GM19328 (cell line): ENCODE measurements at regions not wholly inside any gene's neighbourhood (a gene's known extent, or its start where the extent isn't known, plus 50 kb on each side); places are given as distances from the start of the nearest gene placed in this dataset.
"Not testable (repeated sequence)": the region's sequence is repeated elsewhere in the genome, so short reads cannot be mapped to it uniquely, and the experiment has no call there.

ENCODE experiments used
- ATAC-seq: cut with Tn5 transposase; IDR thresholded peaks from one replicate; pipeline ENCODE4 v1.9.1; 2021; ENCODE audit warnings: mild to moderate bottlenecking, moderate library complexity; ENCODE audit not compliant: unreplicated experiment

GRCh38 chr1:37362594-37363385, 111.6 kb upstream of the ZC3H12A start:
- ATAC-seq, result no peak

- ATAC-seq, result no peak
Measured at GRCh38 chr1:37363535-37363934, 110.8 kb upstream of the ZC3H12A start.

- ATAC-seq, result not testable (repeated sequence)
Measured at GRCh38 chr1:37368665-37369315, 105.6 kb upstream of the ZC3H12A start.

DNA sequence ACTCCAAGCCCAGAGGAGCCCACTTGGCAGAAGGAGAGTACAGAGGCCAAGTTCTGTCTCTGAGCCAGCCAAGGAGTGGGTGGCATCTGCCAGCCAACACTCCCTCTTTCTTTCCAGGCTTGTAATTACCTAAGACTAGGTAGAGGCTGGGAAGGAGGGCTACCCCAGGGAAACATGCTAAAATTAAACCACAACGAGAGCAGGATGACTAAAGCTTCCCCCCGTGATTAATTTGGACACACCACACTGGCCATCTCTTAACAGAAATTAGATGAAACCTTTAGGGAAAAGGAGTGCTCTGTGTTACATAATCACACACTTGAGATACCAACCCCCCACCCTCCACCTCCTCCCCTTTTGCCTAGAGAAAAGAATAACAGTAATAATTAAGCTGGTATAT, 102.1 kb upstream of the ZC3H12A start:
- no peak for ATAC-seq

GRCh38 chr1:37372711-37373110, 101.7 kb upstream of the ZC3H12A start:
- no peak for ATAC-seq

DNA sequence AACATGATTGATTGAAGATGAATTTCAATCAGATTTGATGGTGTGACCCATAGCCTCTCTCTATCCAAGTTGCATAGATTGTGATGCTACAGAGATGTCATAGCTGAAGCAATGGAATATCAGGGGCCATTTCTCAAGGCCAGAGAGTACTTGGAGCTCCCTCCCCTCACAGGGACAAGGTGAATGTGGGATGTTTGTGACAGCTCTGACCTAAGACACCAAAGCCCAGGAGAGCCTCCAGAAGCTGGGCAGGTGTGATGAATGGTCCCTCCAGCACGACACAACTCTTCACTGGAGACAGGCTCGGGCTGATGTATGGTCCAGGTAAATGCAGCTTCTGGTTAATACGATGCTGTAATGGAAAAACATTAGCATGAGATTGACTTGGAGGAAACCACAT, 101.0 kb upstream of the ZC3H12A start:
- no peak for ATAC-seq

DNA sequence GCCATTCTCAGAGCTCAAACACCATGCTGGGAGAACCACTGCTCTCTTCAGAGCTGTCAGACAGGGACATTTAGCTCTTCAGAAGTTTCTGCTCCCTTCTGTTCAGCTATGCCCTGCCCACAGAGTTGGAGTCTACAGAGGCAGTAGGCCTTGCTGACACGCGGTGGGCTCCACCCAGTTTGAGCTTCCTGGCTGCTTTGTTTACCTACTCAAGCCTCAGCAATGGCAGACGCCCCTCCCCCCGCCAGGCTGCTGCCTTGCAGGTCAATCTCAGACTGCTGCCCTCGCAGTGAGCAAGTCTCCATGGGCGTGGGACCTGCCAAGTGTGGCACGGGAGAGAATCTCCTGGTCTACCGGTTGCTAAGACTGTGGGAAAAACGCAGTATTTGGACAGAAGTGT, 93.8 kb upstream of the ZC3H12A start:
- not testable (repeated sequence) for ATAC-seq

DNA sequence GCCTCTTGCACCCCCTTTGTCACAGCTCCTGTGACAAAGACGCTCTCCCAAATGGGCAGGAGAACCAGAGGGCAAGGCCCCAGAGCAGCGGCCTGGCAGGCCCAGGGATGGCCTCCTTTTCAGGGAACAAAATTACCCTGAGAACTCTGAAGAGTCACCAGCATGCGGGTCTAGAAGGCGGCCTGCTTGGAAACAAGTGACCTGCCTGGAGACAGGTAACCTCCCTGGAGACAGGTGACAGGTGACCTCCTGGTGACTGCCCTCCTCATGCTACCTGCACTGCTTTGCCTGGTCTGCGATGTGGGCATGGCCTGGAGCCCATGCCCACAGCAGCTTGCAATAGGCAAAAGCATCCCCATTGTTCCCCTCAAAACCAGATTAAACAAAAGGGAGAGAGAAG, 86.5 kb upstream of the ZC3H12A start:
- no peak for ATAC-seq

DNA sequence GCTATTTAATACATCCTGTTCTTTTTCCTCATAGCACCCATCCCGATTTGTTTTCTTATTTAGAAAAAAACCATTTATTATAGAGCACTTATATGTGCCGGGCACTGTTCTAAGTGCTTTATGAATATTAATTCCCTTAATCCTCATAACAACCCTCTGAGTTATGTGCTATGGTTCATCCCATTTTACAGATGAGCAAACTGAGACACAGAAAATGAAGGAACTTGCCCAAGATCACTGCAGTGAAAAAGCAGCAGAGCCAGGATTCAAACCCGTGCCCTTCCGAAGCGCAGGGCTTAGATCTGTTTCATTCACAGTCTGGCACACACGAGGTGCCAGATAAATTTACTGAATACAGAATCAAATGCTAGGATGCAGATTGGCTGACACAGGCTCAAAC, 85.1 kb upstream of the ZC3H12A start:
- no peak for ATAC-seq

DNA sequence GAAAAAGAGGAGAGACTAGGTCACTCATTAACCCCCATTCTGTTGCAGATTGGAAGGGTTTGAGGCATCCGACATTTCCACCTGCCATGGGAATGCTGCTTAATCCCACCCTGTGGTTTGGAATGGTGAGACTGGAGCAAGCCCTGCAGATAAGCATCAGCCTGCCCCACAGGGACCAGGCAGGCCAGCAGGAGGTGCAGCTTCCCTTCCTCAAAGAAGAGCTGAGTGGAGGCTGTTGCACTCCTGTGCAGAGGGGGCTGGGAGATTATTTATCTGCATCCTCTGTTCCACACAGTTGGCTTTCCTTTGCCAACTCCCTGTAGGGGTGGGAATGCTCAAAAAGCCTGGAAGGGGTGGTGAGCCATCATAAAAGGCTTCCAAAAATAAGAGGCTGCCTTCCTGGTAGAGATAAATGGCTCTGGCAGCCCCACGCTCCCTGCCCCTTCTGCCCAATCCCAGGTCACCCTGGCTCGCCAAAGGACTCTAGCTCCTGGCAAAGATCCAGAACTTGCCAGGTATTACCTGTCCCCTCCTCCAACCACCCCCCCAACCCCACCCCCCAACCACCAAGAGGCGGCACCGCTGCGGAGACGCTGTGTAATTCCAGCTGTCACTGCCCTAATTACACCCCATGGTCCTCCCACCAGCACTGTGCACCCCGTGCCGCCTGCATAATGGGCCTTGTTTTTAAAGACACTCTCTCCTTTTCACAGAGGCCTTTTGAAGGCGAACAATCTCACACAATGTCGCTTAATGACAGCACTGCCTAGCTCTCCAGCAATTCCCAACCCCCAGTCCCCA, 83.0 kb upstream of the ZC3H12A start:
- no peak for ATAC-seq

DNA sequence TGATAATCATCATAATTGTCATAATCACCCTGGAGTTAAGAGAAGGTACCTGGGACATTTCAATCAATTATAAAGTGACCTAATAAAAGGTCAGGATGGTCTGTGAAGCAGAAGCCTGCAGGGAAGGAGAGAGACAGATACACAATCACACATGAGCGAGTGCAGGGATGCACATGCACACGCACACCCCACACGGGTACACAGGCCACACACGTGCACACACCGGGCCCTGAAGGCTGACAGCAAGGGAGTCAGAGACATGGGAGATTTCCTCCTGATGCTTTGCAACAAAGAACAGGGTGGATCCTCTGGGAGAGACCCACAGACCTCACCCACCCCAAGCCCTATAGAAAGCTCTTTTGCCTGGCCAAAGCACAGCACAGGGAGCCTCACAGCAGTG, 82.3 kb upstream of the ZC3H12A start:
- ATAC-seq, result no peak

- no peak for ATAC-seq
Measured at GRCh38 chr1:37393173-37394120, 80.9 kb upstream of the ZC3H12A start.

DNA sequence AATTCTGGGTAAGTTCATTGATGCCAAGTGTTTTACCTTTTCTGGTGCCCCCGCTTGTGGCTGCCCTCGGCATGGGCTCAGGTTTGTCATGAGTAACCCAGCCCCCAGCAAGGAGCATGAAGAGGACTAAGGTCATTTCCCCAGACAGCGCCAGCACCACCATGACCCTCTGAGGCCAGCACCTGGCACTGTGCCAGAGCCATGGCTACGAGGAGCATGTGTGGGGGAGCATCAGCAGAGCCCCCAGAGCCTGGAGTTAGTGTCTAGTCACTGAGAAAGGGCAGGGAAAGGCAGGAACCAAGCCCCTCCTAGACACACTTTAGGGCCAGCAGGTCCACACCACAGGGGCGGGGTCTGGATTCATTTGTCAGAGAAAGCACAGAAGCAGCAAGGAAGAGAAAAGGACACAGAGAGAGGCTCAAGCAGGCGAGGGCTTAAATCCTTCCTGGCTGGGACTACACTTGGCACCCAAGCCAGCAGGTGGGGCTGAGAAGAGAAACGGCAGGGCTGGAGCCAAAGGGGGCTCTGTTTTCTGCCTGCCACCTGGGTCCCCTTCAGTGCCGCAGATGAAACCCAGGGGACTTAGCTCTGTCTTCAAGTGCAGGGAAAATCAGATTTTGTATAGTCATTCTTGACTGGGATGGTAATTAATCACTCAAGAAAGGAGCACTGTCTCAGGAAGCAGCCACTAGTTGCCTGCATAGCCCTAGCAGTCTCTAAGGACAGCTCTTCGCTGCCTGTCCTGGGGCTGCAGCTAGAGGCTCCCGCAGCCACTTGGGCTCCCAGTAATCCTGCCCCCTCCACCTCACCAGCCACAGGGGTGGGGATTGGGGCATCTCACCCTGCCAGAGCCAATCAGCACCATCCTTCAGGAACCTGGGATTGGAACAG, 79.6 kb upstream of the ZC3H12A start:
- no peak for ATAC-seq

- ATAC-seq, result no peak
Measured at GRCh38 chr1:37398096-37398495, 76.3 kb upstream of the ZC3H12A start.

DNA sequence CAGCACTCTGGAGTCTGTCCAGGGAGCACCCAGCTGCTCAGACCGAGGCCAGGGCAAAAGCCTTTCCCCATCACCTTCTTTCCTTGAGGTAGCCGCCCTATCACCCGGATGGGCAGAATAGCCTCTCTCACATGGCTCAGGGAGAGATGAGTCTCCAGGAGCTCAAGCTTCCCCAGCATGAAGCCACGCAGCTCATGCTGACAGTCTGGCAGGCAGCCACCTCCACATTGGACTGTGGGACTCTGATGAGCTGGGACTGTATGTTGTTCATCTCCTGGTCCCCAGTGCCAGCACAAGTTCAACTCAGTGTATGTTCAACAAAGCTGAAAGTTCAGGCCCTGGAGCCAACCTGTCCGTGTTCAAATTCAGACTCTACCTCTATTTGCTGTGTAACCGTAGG, 75.2 kb upstream of the ZC3H12A start:
- ATAC-seq, result no peak

- no peak for ATAC-seq
Measured at GRCh38 chr1:37399830-37400464, 74.4 kb upstream of the ZC3H12A start.

GRCh38 chr1:37400466-37401225, 73.7 kb upstream of the ZC3H12A start:
- ATAC-seq, result no peak

- ATAC-seq, result no peak
Measured at GRCh38 chr1:37403166-37403565, 71.2 kb upstream of the ZC3H12A start.
